ENCODE measurements at regions not wholly inside any gene's neighbourhood (a gene's known extent, or its start where the extent isn't known, plus 50 kb on each side); places are given as distances from the start of the nearest gene placed in this dataset.

GRCh38 chrX:86887341-86887740 is 630.3 kb upstream of the KLHL4 start:
- no peak overlapping the region for H3K27ac ChIP-seq (replicated peaks)
- H3K27me3 ChIP-seq (ENCODE audit: low read depth), result no peaks in the 10 kb centered on the region
- DNase-seq, result no peak
- no peak for TF ChIP-seq CTCF (IDR thresholded peaks at IDR 0.05; ENCODE audit: borderline replicate concordance)
- intact Hi-C loops (cut with micrococcal nuclease), result no loop called here
- H3K36me3 ChIP-seq, result no peaks in the 10 kb centered on the region
- no peaks in the 10 kb centered on the region for H3K4me1 ChIP-seq
- H3K4me3 ChIP-seq, result no peak overlapping the region
- H3K9me3 ChIP-seq (replicated peaks), result no peaks in the 10 kb centered on the region

DNA sequence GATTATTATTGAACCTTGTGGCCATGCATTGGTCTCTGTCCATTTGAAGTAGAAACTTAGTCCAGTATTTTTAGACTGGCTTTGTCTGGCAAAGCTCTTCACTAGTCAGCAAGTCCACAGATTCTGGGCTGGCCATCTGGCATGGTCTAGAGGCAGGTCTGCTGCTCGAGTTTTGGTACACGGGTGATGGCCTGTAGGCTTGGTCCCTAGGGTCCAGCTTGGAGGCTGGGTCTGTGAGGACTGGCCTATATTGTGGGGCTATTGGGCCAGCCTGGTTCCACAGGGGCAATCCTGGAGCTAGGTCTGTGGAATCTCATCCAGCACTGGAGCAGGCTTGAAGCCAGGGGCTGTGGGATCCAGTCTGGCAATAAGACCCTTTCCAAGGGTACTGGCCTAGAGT is 607.6 kb upstream of the KLHL4 start:
- intact Hi-C loops (cut with micrococcal nuclease), result no loop called here
- no peak overlapping the region for H3K27ac ChIP-seq (replicated peaks)
- H3K4me1 ChIP-seq, result no peaks in the 10 kb centered on the region
- no peaks in the 10 kb centered on the region for H3K27me3 ChIP-seq (ENCODE audit: low read depth)
- no peak for TF ChIP-seq CTCF (IDR thresholded peaks at IDR 0.05; ENCODE audit: borderline replicate concordance)
- H3K4me3 ChIP-seq, result no peak overlapping the region
- H3K9me3 ChIP-seq (replicated peaks), result no peaks in the 10 kb centered on the region
- no peak for DNase-seq
- H3K36me3 ChIP-seq, result no peaks in the 10 kb centered on the region

- H3K27ac ChIP-seq (replicated peaks), result no peak overlapping the region
These were observed 606.8 kb upstream of the KLHL4 start for GRCh38 chrX:86910602-86911311.

GRCh38 chrX:86914569-86914968 is 603.0 kb upstream of the KLHL4 start:
- Histone ChIP-seq H3K27ac (replicated peaks) (no peak overlapping the region), H3K4me1 (no peaks in the 10 kb centered on the region), H3K36me3 (no peaks in the 10 kb centered on the region), H3K9me3 (replicated peaks) (no peaks in the 10 kb centered on the region), H3K27me3 (ENCODE audit: low read depth) (no peaks in the 10 kb centered on the region), H3K4me3 (no peak overlapping the region)
- no peak for DNase-seq
- intact Hi-C loops (cut with micrococcal nuclease), result no loop called here
- TF ChIP-seq CTCF (IDR thresholded peaks at IDR 0.05; ENCODE audit: borderline replicate concordance), result no peak

More at GRCh38 chrX:86910602-86911311, 606.8 kb upstream of the KLHL4 start:
- Histone ChIP-seq H3K4me3 (no peak overlapping the region), H3K36me3 (no peaks in the 10 kb centered on the region), H3K9me3 (replicated peaks) (no peaks in the 10 kb centered on the region), H3K4me1 (no peaks in the 10 kb centered on the region), H3K27me3 (ENCODE audit: low read depth) (no peaks in the 10 kb centered on the region)
- no peak for DNase-seq
- intact Hi-C loops (cut with micrococcal nuclease), result no loop called here
- TF ChIP-seq CTCF (IDR thresholded peaks at IDR 0.05; ENCODE audit: borderline replicate concordance), result no peak

GRCh38 chrX:86917959-86918358 is 599.6 kb upstream of the KLHL4 start:
- Histone ChIP-seq H3K27me3 (ENCODE audit: low read depth) (no peaks in the 10 kb centered on the region), H3K9me3 (replicated peaks) (no peaks in the 10 kb centered on the region), H3K4me3 (no peak overlapping the region), H3K4me1 (no peaks in the 10 kb centered on the region), H3K27ac (replicated peaks) (no peak overlapping the region), H3K36me3 (no peaks in the 10 kb centered on the region)
- intact Hi-C loops (cut with micrococcal nuclease), result no loop called here
- no peak for DNase-seq
- TF ChIP-seq CTCF (IDR thresholded peaks at IDR 0.05; ENCODE audit: borderline replicate concordance), result no peak
